ENCODE measurements at regions not wholly inside any gene's neighbourhood (a gene's known extent, or its start where the extent isn't known, plus 50 kb on each side); places are given as distances from the start of the nearest gene placed in this dataset.

- TF ChIP-seq POLR2A (IDR thresholded peaks at IDR 0.05; ENCODE audit: low read depth, low read length) (no peak), POLR2AphosphoS5 (IDR thresholded peaks at IDR 0.05; ENCODE audit: low read depth, low read length) (no peak)
These were observed 220.7 kb downstream of the CRPPA start for GRCh38 chr7:16200591-16200990.

Measured in GM12892 (cell line).